ENCODE measurements at regions not wholly inside any gene's neighbourhood (a gene's known extent, or its start where the extent isn't known, plus 50 kb on each side); places are given as distances from the start of the nearest gene placed in this dataset.

GRCh38 chr6:147924598-147924997, 416.1 kb downstream of the SAMD5 start:
- H3K36me3 Mint-ChIP-seq, result no peaks in the 10 kb centered on the region
- no peak overlapping the region for H3K4me3 Mint-ChIP-seq
- H3K4me1 Mint-ChIP-seq (ENCODE audit: low read depth), result no peaks in the 10 kb centered on the region
- no peak overlapping the region for H3K27ac Mint-ChIP-seq
- peaks cover 2% of the 10 kb centered on the region for H3K27me3 Mint-ChIP-seq
- H3K9me3 Mint-ChIP-seq (ENCODE audit: low read depth), result peaks cover 18% of the 10 kb centered on the region

- no peak overlapping the region for H3K4me3 Mint-ChIP-seq
- H3K36me3 Mint-ChIP-seq, result no peaks in the 10 kb centered on the region
- H3K4me1 Mint-ChIP-seq (ENCODE audit: low read depth), result no peaks in the 10 kb centered on the region
- H3K9me3 Mint-ChIP-seq (ENCODE audit: low read depth), result peaks cover 20% of the 10 kb centered on the region
- H3K27me3 Mint-ChIP-seq, result peaks cover 2% of the 10 kb centered on the region
- no peak overlapping the region for H3K27ac Mint-ChIP-seq
Measured at GRCh38 chr6:147925826-147926225, 416.8 kb upstream of the SASH1 start.

- H3K36me3 Mint-ChIP-seq, result no peaks in the 10 kb centered on the region
- H3K27ac Mint-ChIP-seq, result no peak overlapping the region
- H3K4me3 Mint-ChIP-seq, result no peak overlapping the region
- H3K9me3 Mint-ChIP-seq (ENCODE audit: low read depth), result peaks cover 20% of the 10 kb centered on the region
- no peaks in the 10 kb centered on the region for H3K4me1 Mint-ChIP-seq (ENCODE audit: low read depth)
- H3K27me3 Mint-ChIP-seq, result peaks cover 2% of the 10 kb centered on the region
Measured at GRCh38 chr6:147930745-147931144, 411.9 kb upstream of the SASH1 start.

GRCh38 chr6:147933224-147933623, 409.4 kb upstream of the SASH1 start:
- no peak overlapping the region for H3K4me3 Mint-ChIP-seq
- peaks cover 9% of the 10 kb centered on the region for H3K9me3 Mint-ChIP-seq (ENCODE audit: low read depth)
- no peak overlapping the region for H3K27ac Mint-ChIP-seq
- no peaks in the 10 kb centered on the region for H3K36me3 Mint-ChIP-seq
- peaks cover 2% of the 10 kb centered on the region for H3K27me3 Mint-ChIP-seq
- no peaks in the 10 kb centered on the region for H3K4me1 Mint-ChIP-seq (ENCODE audit: low read depth)

- Mint-ChIP-seq H3K4me1 (ENCODE audit: low read depth) (no peaks in the 10 kb centered on the region), H3K27ac (no peak overlapping the region), H3K27me3 (peaks cover 2% of the 10 kb centered on the region), H3K36me3 (no peaks in the 10 kb centered on the region), H3K4me3 (no peak overlapping the region), H3K9me3 (ENCODE audit: low read depth) (no peaks in the 10 kb centered on the region)
Measured at GRCh38 chr6:147935656-147936055, 407.0 kb upstream of the SASH1 start.

- Mint-ChIP-seq H3K9me3 (ENCODE audit: low read depth) (no peaks in the 10 kb centered on the region), H3K4me3 (no peak overlapping the region), H3K4me1 (ENCODE audit: low read depth) (no peaks in the 10 kb centered on the region), H3K27me3 (peaks cover 2% of the 10 kb centered on the region), H3K36me3 (no peaks in the 10 kb centered on the region), H3K27ac (no peak overlapping the region)
Measured at GRCh38 chr6:147936703-147937470, 405.8 kb upstream of the SASH1 start.

GRCh38 chr6:147941143-147941542, 401.5 kb upstream of the SASH1 start:
- Mint-ChIP-seq H3K27me3 (no peaks in the 10 kb centered on the region), H3K9me3 (ENCODE audit: low read depth) (no peaks in the 10 kb centered on the region), H3K27ac (no peak overlapping the region), H3K4me3 (no peak overlapping the region), H3K4me1 (ENCODE audit: low read depth) (no peaks in the 10 kb centered on the region), H3K36me3 (no peaks in the 10 kb centered on the region)

GRCh38 chr6:147942363-147942762, 400.3 kb upstream of the SASH1 start:
- Mint-ChIP-seq H3K4me1 (ENCODE audit: low read depth) (no peaks in the 10 kb centered on the region), H3K27ac (no peak overlapping the region), H3K4me3 (no peak overlapping the region), H3K36me3 (no peaks in the 10 kb centered on the region), H3K9me3 (ENCODE audit: low read depth) (no peaks in the 10 kb centered on the region), H3K27me3 (no peaks in the 10 kb centered on the region)

- Mint-ChIP-seq H3K4me1 (ENCODE audit: low read depth) (no peaks in the 10 kb centered on the region), H3K27ac (no peak overlapping the region), H3K9me3 (ENCODE audit: low read depth) (no peaks in the 10 kb centered on the region), H3K27me3 (no peaks in the 10 kb centered on the region), H3K36me3 (no peaks in the 10 kb centered on the region), H3K4me3 (no peak overlapping the region)
Measured at GRCh38 chr6:147944122-147944521, 398.5 kb upstream of the SASH1 start.

- Mint-ChIP-seq H3K27ac (no peak overlapping the region), H3K27me3 (no peaks in the 10 kb centered on the region)
Measured at GRCh38 chr6:147947521-147947920, 395.1 kb upstream of the SASH1 start.

GRCh38 chr6:147949981-147950622, 392.5 kb upstream of the SASH1 start:
- no peaks in the 10 kb centered on the region for H3K4me1 Mint-ChIP-seq (ENCODE audit: low read depth)
- no peak overlapping the region for H3K27ac Mint-ChIP-seq
- H3K9me3 Mint-ChIP-seq (ENCODE audit: low read depth), result no peaks in the 10 kb centered on the region
- no peaks in the 10 kb centered on the region for H3K27me3 Mint-ChIP-seq
- H3K4me3 Mint-ChIP-seq, result no peak overlapping the region
- no peaks in the 10 kb centered on the region for H3K36me3 Mint-ChIP-seq

More at GRCh38 chr6:147947521-147947920, 395.1 kb upstream of the SASH1 start:
- Mint-ChIP-seq H3K4me3 (no peak overlapping the region), H3K36me3 (no peaks in the 10 kb centered on the region), H3K4me1 (ENCODE audit: low read depth) (no peaks in the 10 kb centered on the region), H3K9me3 (ENCODE audit: low read depth) (no peaks in the 10 kb centered on the region)

- no peaks in the 10 kb centered on the region for H3K27me3 Mint-ChIP-seq
- no peaks in the 10 kb centered on the region for H3K36me3 Mint-ChIP-seq
- no peak overlapping the region for H3K4me3 Mint-ChIP-seq
- no peaks in the 10 kb centered on the region for H3K4me1 Mint-ChIP-seq (ENCODE audit: low read depth)
- no peaks in the 10 kb centered on the region for H3K9me3 Mint-ChIP-seq (ENCODE audit: low read depth)
- H3K27ac Mint-ChIP-seq, result no peak overlapping the region
Measured at GRCh38 chr6:147950623-147950987, 392.0 kb upstream of the SASH1 start.

GRCh38 chr6:147951726-147952125, 390.9 kb upstream of the SASH1 start:
- no peaks in the 10 kb centered on the region for H3K36me3 Mint-ChIP-seq
- no peak overlapping the region for H3K4me3 Mint-ChIP-seq
- no peaks in the 10 kb centered on the region for H3K27me3 Mint-ChIP-seq
- H3K4me1 Mint-ChIP-seq (ENCODE audit: low read depth), result no peaks in the 10 kb centered on the region
- H3K27ac Mint-ChIP-seq, result no peak overlapping the region
- H3K9me3 Mint-ChIP-seq (ENCODE audit: low read depth), result no peaks in the 10 kb centered on the region

GRCh38 chr6:147954938-147955337, 387.7 kb upstream of the SASH1 start:
- no peaks in the 10 kb centered on the region for H3K27me3 Mint-ChIP-seq
- no peak overlapping the region for H3K27ac Mint-ChIP-seq
- H3K4me1 Mint-ChIP-seq (ENCODE audit: low read depth), result no peaks in the 10 kb centered on the region
- H3K36me3 Mint-ChIP-seq, result no peaks in the 10 kb centered on the region
- H3K4me3 Mint-ChIP-seq, result no peak overlapping the region
- H3K9me3 Mint-ChIP-seq (ENCODE audit: low read depth), result no peaks in the 10 kb centered on the region

GRCh38 chr6:147958683-147959082, 384.0 kb upstream of the SASH1 start:
- no peaks in the 10 kb centered on the region for H3K9me3 Mint-ChIP-seq (ENCODE audit: low read depth)
- no peaks in the 10 kb centered on the region for H3K27me3 Mint-ChIP-seq
- no peak overlapping the region for H3K4me3 Mint-ChIP-seq
- no peaks in the 10 kb centered on the region for H3K36me3 Mint-ChIP-seq
- no peaks in the 10 kb centered on the region for H3K4me1 Mint-ChIP-seq (ENCODE audit: low read depth)
- H3K27ac Mint-ChIP-seq, result no peak overlapping the region
